SW480 (cell line): ENCODE measurements at regions not wholly inside any gene's neighbourhood (a gene's known extent, or its start where the extent isn't known, plus 50 kb on each side); places are given as distances from the start of the nearest gene placed in this dataset.

Source experiments
- DNase-seq: peaks from one replicate; pipeline ENCODE4 v3.0.0-alpha.2; 2016; ENCODE audit warnings: low spot score

DNA sequence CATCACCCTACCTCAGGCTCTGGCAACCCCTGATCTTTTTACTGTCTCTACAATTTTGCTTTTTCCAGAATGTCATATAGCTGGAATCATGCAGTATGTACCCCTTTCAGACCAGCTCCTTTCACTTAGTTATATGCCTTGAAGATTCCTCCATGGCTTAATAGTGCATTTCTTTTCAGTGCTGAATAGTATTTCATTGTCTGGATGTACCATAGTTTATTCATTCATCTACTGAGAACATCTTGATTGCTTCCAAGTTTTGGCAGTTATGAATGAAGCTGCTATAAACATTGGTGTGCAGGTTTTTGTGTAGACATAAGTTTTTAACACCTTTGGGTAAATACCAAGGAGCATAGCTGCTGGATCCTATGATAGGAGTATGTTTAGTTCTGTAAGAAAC is 50.8 kb upstream of the ANP32A start:
- DNase-seq = no peak

DNA sequence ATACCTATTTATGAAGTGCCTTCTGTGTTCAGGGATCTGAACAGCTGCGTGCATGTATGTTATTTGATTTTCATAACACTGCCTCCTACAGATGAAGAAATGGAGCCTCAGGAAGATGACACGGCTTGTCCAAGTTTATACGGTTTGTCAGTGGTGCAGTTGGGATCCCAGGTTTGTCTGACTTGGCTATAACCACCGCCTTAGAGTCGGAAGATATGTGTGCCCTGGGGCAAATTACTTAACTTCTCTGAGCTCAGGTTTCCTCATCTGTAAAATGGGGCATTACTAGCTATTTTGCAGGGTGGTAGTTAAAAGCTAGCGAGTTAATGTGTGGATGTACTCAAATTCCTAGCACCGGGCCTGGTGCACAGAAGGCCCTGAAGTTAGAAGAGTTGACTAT is 54.1 kb upstream of the ANP32A start:
- no peak for DNase-seq

DNA sequence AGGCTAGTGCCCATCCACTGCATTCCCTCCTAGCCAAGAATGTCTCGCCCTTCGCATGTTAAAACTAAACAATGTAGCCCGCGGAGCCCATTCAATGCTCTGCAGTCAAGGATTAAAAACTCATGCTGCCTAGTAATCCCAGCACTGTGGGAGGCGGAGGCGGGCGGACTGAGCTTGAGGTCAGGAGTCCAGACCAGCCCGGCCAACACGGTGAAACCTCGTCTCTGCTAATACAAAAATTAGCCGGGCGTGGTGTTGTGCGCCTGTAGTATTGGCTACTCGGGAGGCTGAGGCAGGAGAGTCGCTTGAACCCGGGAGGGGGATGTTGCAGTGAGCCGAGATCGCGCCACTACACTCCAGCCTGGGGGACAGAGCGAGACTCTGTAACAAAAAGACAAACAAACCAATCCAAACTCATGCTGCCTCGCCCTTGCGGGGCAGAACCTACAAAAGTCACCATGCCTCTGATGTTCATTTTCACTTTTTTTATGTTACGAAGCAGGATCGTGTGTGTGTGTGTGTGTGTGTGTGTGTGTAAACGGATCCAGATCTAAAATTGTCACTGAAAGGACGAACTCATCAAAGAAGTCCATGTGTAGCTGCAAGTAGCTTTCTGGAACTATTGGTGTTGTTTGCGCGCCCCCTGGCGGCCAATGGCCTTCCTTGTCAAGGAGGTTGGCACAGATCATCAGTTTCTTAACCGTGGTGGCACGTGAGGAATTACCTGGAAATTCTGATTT is 54.8 kb upstream of the SPESP1 start:
- peak; percentile 84 for DNase-seq

DNA sequence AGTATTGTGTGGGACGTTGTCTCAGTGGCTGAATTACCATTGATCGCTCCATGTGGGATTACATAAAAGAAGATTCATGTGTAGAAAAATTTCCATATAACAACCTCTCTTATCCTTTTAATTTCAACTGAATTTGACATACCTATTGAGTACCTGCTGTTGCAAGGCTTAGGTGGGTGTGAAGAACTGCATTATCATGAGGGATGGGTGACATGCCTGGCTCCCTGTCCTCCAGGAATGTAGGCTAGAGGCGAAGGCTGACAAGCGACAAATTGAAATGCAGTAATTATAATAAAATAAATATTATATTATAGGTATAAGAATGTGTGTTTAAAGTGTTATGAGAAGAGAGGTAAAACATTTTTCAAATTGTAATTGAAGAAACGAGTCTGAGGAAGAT is 52.7 kb upstream of the SPESP1 start:
- DNase-seq = no peak

DNA sequence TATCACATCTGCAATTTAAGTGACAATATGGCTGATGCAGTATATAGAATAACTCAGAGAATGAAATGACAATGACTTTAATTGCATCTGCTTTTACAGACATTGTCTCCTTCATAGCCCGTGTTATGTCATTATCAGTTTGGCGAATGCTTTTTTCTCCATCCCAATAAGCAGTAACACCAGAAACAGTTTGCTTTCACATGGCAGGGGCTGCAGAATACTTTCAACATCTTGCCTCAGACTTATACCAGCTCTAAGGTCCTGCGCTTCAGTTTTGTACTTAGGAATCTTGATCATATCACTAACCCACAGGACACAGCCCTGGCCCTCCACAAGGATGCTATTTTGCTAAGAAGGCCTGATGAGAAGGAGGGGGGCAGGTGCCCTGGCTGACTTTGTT is 49.9 kb upstream of the SPESP1 start:
- no peak for DNase-seq
